IMR-90 (cell line): ENCODE measurements at regions not wholly inside any gene's neighbourhood (a gene's known extent, or its start where the extent isn't known, plus 50 kb on each side); places are given as distances from the start of the nearest gene placed in this dataset.

Experiments used
- ATAC-seq: fragments of 200-7000 bp; cut with Tn5 transposase; 2 replicates; pipeline ENCODE4 v1.9.1; 2020; ENCODE audit warnings: low read depth, mild to moderate bottlenecking, moderate library complexity
- BruUV-seq: library from RNA; stranded (reverse); fragments of 400-500 nt; replicated peaks from 2 replicates; lab custom pipeline; 2021; lab: Mats Ljungman, UMichigan
- CTCF ChIA-PET: fragments of 300-600 bp; formaldehyde crosslinking; extraction: SDS; loops from one replicate; lab custom pipeline; 2021; ENCODE audit warnings: antibody characterized with exemption; lab: Yijun Ruan, JAX
- POLR2A ChIA-PET: fragments of 300-600 bp; sonication (Branson Sonifier 250); formaldehyde crosslinking; loops from one replicate; lab custom pipeline; 2022; ENCODE audit warnings: antibody characterized with exemption; ENCODE audit not compliant: unreplicated experiment; lab: Charles Lee
- DNase-seq: peaks from one replicate; pipeline ENCODE4 v3.0.0; 2013
- H2AFZ ChIP-seq: replicated peaks from 2 replicates; pipeline ENCODE3; 2013; ENCODE audit warnings: low read length, mild to moderate bottlenecking; ENCODE audit not compliant: poor library complexity
- H2AK5ac ChIP-seq: 2 replicates; pipeline ENCODE4 v1.6.1; 2013; ENCODE audit warnings: low read depth, low read length, inconsistent platforms
- H2AK9ac ChIP-seq: replicated peaks from 2 replicates; pipeline ENCODE3; 2013; ENCODE audit warnings: mild to moderate bottlenecking, low read depth, low read length, moderate library complexity; ENCODE audit not compliant: poor library complexity
- H2BK120ac ChIP-seq: 2 replicates; pipeline ENCODE4 v1.6.1; 2013; ENCODE audit warnings: low read depth, low read length, inconsistent platforms
- H2BK15ac ChIP-seq: 3 replicates; pipeline ENCODE4 v1.6.1; 2013; ENCODE audit warnings: low read depth, low read length, inconsistent platforms
- H2BK20ac ChIP-seq: 2 replicates; pipeline ENCODE4 v1.6.1; 2013; ENCODE audit warnings: low read depth, mild to moderate bottlenecking, inconsistent platforms, low read length, moderate library complexity
- H2BK5ac ChIP-seq: 2 replicates; pipeline ENCODE4 v1.6.1; 2013; ENCODE audit warnings: mild to moderate bottlenecking, low read depth, low read length, inconsistent platforms; ENCODE audit not compliant: poor library complexity, severe bottlenecking
- H3K14ac ChIP-seq: replicated peaks from 2 replicates; pipeline ENCODE4 v1.6.1; 2013; ENCODE audit warnings: low read depth, low read length, inconsistent platforms
- H3K18ac ChIP-seq: 2 replicates; pipeline ENCODE4 v1.6.1; 2013; ENCODE audit warnings: low read depth, low read length, control low read depth
- H3K23ac ChIP-seq: 2 replicates; pipeline ENCODE4 v1.6.1; 2013; ENCODE audit warnings: low read depth, low read length, inconsistent platforms
- H3K27ac ChIP-seq: 2 replicates; pipeline ENCODE4 v1.5.1; 2013; ENCODE audit warnings: mild to moderate bottlenecking, control low read depth, low read length; ENCODE audit not compliant: insufficient read depth
- H3K27me3 ChIP-seq: 2 replicates; pipeline ENCODE4 v1.6.1; 2013; ENCODE audit warnings: low read length; ENCODE audit not compliant: control insufficient read depth, insufficient read depth
- H3K36me3 ChIP-seq: 2 replicates; pipeline ENCODE4 v1.6.1; 2013; ENCODE audit warnings: low read length, mixed read lengths; ENCODE audit not compliant: control insufficient read depth, insufficient read depth
- H3K4ac ChIP-seq: 2 replicates; pipeline ENCODE4 v1.6.1; 2013; ENCODE audit warnings: low read depth, low read length, inconsistent platforms
- H3K4me1 ChIP-seq: 2 replicates; pipeline ENCODE4 v1.6.1; 2013; ENCODE audit warnings: low read length, mixed read lengths; ENCODE audit not compliant: control insufficient read depth, insufficient read depth
- H3K4me2 ChIP-seq: 2 replicates; pipeline ENCODE4 v1.6.1; 2013; ENCODE audit warnings: low read depth, mild to moderate bottlenecking, control low read depth, low read length, moderate library complexity
- H3K4me3 ChIP-seq: 2 replicates; pipeline ENCODE4 v1.5.1; 2013; ENCODE audit warnings: low read depth, mild to moderate bottlenecking, control low read depth, low read length, moderate library complexity; ENCODE audit not compliant: insufficient read depth
- H3K56ac ChIP-seq: 2 replicates; pipeline ENCODE4 v1.6.1; 2013; ENCODE audit warnings: low read length, inconsistent platforms; ENCODE audit not compliant: insufficient read depth; ENCODE audit errors: extremely low read depth
- H3K79me1 ChIP-seq, 2 experiments: 2 replicates each; pipeline ENCODE4 v1.6.1; 2013; ENCODE audit warnings: low read length in 2 of 2, inconsistent platforms in 1 of 2, low read depth in 1 of 2
- H3K9ac ChIP-seq: 2 replicates; pipeline ENCODE4 v1.6.1; 2013; ENCODE audit warnings: low read depth, low read length, control low read depth
- H3K9me1 ChIP-seq: 2 replicates; pipeline ENCODE4 v1.6.1; 2013; ENCODE audit warnings: low read length, inconsistent platforms; ENCODE audit not compliant: insufficient read depth
- H3K9me3 ChIP-seq: 2 replicates; pipeline ENCODE4 v1.6.1; 2013; ENCODE audit warnings: low read length; ENCODE audit not compliant: control insufficient read depth, insufficient read depth
- H4K20me1 ChIP-seq: 2 replicates; pipeline ENCODE4 v1.6.1; 2013; ENCODE audit warnings: low read length, inconsistent platforms; ENCODE audit not compliant: insufficient read depth
- H4K5ac ChIP-seq: 2 replicates; pipeline ENCODE4 v1.6.1; 2013; ENCODE audit warnings: mild to moderate bottlenecking, low read depth, low read length, control low read depth
- H4K8ac ChIP-seq, 2 experiments: 2 replicates each; pipeline ENCODE4 v1.6.1; 2013; ENCODE audit warnings: low read depth in 2 of 2, low read length in 2 of 2, control low read depth in 1 of 2, inconsistent platforms in 1 of 2
- H4K91ac ChIP-seq: 2 replicates; pipeline ENCODE4 v1.6.1; 2013; ENCODE audit warnings: low read depth, low read length, inconsistent platforms; ENCODE audit not compliant: insufficient read depth
- BHLHE40 ChIP-seq: fragments of 150-350 bp; IDR thresholded peaks from 2 replicates; pipeline ENCODE4 v1.6.1; 2016; ENCODE audit warnings: mild to moderate bottlenecking, low read depth, low read length
- CEBPB ChIP-seq: IDR thresholded peaks from 2 replicates; pipeline ENCODE4 v1.6.1; 2012; ENCODE audit warnings: low read depth, low read length, improper control_type of control experiment
- FOS ChIP-seq: fragments of 150-350 bp; IDR thresholded peaks from 2 replicates; pipeline ENCODE4 v1.6.1; 2016; ENCODE audit warnings: low read depth, low read length
- MAZ ChIP-seq: IDR thresholded peaks from 2 replicates; pipeline ENCODE4 v1.6.1; 2012; ENCODE audit warnings: low read depth, mild to moderate bottlenecking, low read length, improper control_type of control experiment, moderate library complexity, borderline replicate concordance
- MXI1 ChIP-seq: IDR thresholded peaks from 2 replicates; pipeline ENCODE4 v1.6.1; 2012; ENCODE audit warnings: low read depth, mild to moderate bottlenecking, low read length, moderate library complexity, borderline replicate concordance
- NFE2L2 ChIP-seq: fragments of 150-350 bp; IDR thresholded peaks from 2 replicates; pipeline ENCODE4 v1.6.1; 2016; ENCODE audit warnings: low read depth, mild to moderate bottlenecking, low read length
- POLR2A ChIP-seq: IDR thresholded peaks from 2 replicates; pipeline ENCODE4 v1.6.1; 2012; ENCODE audit warnings: mild to moderate bottlenecking, low read depth, low read length
- RFX5 ChIP-seq: IDR thresholded peaks from 2 replicates; pipeline ENCODE4 v1.8.0; 2012; ENCODE audit warnings: low read depth, mild to moderate bottlenecking, low read length, moderate library complexity
- SMC3 ChIP-seq: fragments of 150-350 bp; IDR thresholded peaks from 2 replicates; pipeline ENCODE4 v1.6.1; 2016; ENCODE audit warnings: low read depth, mild to moderate bottlenecking, antibody characterized with exemption, low read length, moderate library complexity
- WGBS, 2 experiments: methylation state at CpG; one replicate each; pipeline versions ENCODE4 v1.1.5 to v1.1.7; 2013; ENCODE audit warnings: missing lambda C conversion rate in 2 of 2; ENCODE audit not compliant: insufficient read length in 1 of 2; ENCODE audit errors: extremely low coverage in 2 of 2; 5-methylcytosine and 5-hydroxymethylcytosine counted together
- dilution Hi-C: fragments of 300-500 bp; cut with HindIII; formaldehyde crosslinking; loops from one replicate; pipeline ENCODE4 v1.14.3; 2018; ENCODE audit warnings: low sequenced_read_pairs; ENCODE audit not compliant: unreplicated experiment
- in situ Hi-C: fragments of 300-500 bp; cut with MboI; formaldehyde crosslinking; loops from 3 replicates; pipeline ENCODE4 v1.14.3; 2019; ENCODE audit warnings: low sequenced_read_pairs, inconsistent platforms, mixed read lengths
- intact Hi-C: fragments of 100-400 bp; cut with micrococcal nuclease; formaldehyde crosslinking; loops from 2 replicates; pipeline ENCODE4 v1.10.0; 2022
- TF ChIP-seq, protein P1 (sequence below): fragments of 150-350 bp; IDR thresholded peaks from 2 replicates; pipeline ENCODE4 v1.6.1; 2017; ENCODE audit warnings: mild to moderate bottlenecking, antibody characterized with exemption, low read length, low read depth
- TF ChIP-seq, protein P2 (sequence below): conservative IDR thresholded peaks from 2 replicates; pipeline ENCODE4 v1.5.1; 2012; ENCODE audit warnings: mild to moderate bottlenecking, low read depth, low read length, improper control_type of control experiment

DNA sequence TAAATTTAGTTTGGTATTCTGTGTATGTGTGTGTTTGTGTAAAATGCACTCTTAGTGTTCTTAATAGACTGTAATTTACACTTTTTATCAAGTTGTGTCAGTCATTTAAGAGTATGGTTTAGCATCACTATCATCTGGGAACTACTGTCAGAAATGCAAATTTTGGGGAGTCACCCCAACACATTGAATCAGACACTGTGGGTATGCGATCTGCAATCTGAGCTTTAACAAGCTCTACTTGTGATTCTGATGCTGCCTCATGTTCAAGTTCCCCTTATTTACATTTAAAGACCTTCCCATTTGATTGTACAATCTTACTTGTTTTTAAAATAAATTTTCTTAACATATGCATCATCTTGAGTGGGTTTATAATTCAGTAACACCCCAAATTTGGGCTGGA lies 218.1 kb upstream of the FOXP2 start:
- no peak for ATAC-seq

More for the DNA sequence above, 218.1 kb upstream of the FOXP2 start:
- Histone ChIP-seq H2AFZ (no peak overlapping the region), H3K4ac (no peak overlapping the region), H3K27me3 (no peaks in the 10 kb centered on the region), H2BK120ac (no peak overlapping the region), H3K9me1 (no peaks in the 10 kb centered on the region), H4K8ac (no peak overlapping the region), H4K5ac (no peak overlapping the region), H3K4me2 (no peak overlapping the region), H3K36me3 (no peaks in the 10 kb centered on the region), H2AK9ac (no peak overlapping the region), H4K91ac (no peak overlapping the region), H3K18ac (no peak overlapping the region), H3K79me1 (no peaks in the 10 kb centered on the region), H3K9ac (no peak overlapping the region), H3K4me1 (no peaks in the 10 kb centered on the region), H3K27ac (no peak overlapping the region), H2BK15ac (no peak overlapping the region), H3K4me3 (no peak overlapping the region), H3K23ac (no peak overlapping the region), H2BK5ac (no peak overlapping the region), H3K14ac (no peak overlapping the region), H3K56ac (no peak overlapping the region), H2AK5ac (no peak overlapping the region), H3K9me3 (no peaks in the 10 kb centered on the region), H2BK20ac (no peak overlapping the region), H4K20me1 (no peaks in the 10 kb centered on the region)
- CTCF ChIA-PET: no interaction called here
- POLR2A ChIA-PET: no interaction called here
- in situ Hi-C loops (no loop called here), dilution Hi-C loops (no loop called here), intact Hi-C loops (no loop called here)
- WGBS, 2 experiments: no CpG with 5 or more reads among the region's 1 CpG
- TF ChIP-seq POLR2A (no peak), BHLHE40 (no peak), MXI1 (no peak), FOS (no peak), NFE2L2 (no peak), CEBPB (no peak), MAZ (no peak), RFX5 (no peak), SMC3 (no peak)
- TF ChIP-seq, protein P1, sequence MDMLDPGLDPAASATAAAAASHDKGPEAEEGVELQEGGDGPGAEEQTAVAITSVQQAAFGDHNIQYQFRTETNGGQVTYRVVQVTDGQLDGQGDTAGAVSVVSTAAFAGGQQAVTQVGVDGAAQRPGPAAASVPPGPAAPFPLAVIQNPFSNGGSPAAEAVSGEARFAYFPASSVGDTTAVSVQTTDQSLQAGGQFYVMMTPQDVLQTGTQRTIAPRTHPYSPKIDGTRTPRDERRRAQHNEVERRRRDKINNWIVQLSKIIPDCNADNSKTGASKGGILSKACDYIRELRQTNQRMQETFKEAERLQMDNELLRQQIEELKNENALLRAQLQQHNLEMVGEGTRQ: no peak
- TF ChIP-seq, protein P2, sequence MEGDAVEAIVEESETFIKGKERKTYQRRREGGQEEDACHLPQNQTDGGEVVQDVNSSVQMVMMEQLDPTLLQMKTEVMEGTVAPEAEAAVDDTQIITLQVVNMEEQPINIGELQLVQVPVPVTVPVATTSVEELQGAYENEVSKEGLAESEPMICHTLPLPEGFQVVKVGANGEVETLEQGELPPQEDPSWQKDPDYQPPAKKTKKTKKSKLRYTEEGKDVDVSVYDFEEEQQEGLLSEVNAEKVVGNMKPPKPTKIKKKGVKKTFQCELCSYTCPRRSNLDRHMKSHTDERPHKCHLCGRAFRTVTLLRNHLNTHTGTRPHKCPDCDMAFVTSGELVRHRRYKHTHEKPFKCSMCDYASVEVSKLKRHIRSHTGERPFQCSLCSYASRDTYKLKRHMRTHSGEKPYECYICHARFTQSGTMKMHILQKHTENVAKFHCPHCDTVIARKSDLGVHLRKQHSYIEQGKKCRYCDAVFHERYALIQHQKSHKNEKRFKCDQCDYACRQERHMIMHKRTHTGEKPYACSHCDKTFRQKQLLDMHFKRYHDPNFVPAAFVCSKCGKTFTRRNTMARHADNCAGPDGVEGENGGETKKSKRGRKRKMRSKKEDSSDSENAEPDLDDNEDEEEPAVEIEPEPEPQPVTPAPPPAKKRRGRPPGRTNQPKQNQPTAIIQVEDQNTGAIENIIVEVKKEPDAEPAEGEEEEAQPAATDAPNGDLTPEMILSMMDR: no peak
- no peak for DNase-seq
- no TSS peak for BruUV-seq
